ENCODE measurements at regions not wholly inside any gene's neighbourhood (a gene's known extent, or its start where the extent isn't known, plus 50 kb on each side); places are given as distances from the start of the nearest gene placed in this dataset.
A peak's percentile ranks its signal among the peaks of the same experiment; 100 is the strongest.
"Not testable (repeated sequence)": the region's sequence is repeated elsewhere in the genome, so short reads cannot be mapped to it uniquely, and the experiment has no call there.

GRCh38 chr5:83001796-83002381, 75.3 kb downstream of the TMEM167A start:
- no peak for DNase-seq

GRCh38 chr5:83000922-83001321, 76.3 kb downstream of the TMEM167A start:
- no peak for DNase-seq

- DNase-seq = no peak
These were observed 76.8 kb downstream of the TMEM167A start for GRCh38 chr5:83000428-83000827.

- DNase-seq = no peak
These were observed 83.8 kb downstream of the TMEM167A start for GRCh38 chr5:82993416-82993815.

GRCh38 chr5:82992646-82993045, 84.5 kb downstream of the TMEM167A start:
- no peak for DNase-seq

- peak; percentile 63 to 72 for DNase-seq
These were observed 85.4 kb downstream of the TMEM167A start for GRCh38 chr5:82991678-82992323.

- peak in 1 of 2 experiments; percentile 29 for DNase-seq
These were observed 86.1 kb downstream of the TMEM167A start for GRCh38 chr5:82991059-82991458.

GRCh38 chr5:82987188-82987587, 90.0 kb downstream of the TMEM167A start:
- no peak for DNase-seq

- no peak for DNase-seq
These were observed 90.8 kb downstream of the TMEM167A start for GRCh38 chr5:82986404-82986803.

GRCh38 chr5:82985763-82986162, 91.4 kb downstream of the TMEM167A start:
- DNase-seq = no peak

- no peak for DNase-seq
These were observed 92.1 kb downstream of the TMEM167A start for GRCh38 chr5:82984786-82985735.

GRCh38 chr5:82982846-82983245, 94.3 kb downstream of the TMEM167A start:
- DNase-seq = no peak

GRCh38 chr5:82976887-82977286, 100.3 kb downstream of the TMEM167A start:
- not testable (repeated sequence) for DNase-seq

GRCh38 chr5:82975812-82976211, 101.4 kb downstream of the TMEM167A start:
- DNase-seq = no peak

- DNase-seq = no peak
These were observed 101.8 kb downstream of the TMEM167A start for GRCh38 chr5:82975396-82975795.

GRCh38 chr5:82974346-82974745, 102.8 kb downstream of the TMEM167A start:
- DNase-seq = not testable (repeated sequence)

GRCh38 chr5:82971901-82972300, 105.3 kb downstream of the TMEM167A start:
- no peak for DNase-seq

- not testable (repeated sequence) for DNase-seq
These were observed 106.0 kb downstream of the TMEM167A start for GRCh38 chr5:82971034-82971806.

GRCh38 chr5:82969221-82969976, 107.8 kb downstream of the TMEM167A start:
- DNase-seq = not testable (repeated sequence)

- DNase-seq = no peak
These were observed 110.1 kb downstream of the TMEM167A start for GRCh38 chr5:82967072-82967471.

- DNase-seq = no peak
These were observed 117.7 kb downstream of the TMEM167A start for GRCh38 chr5:82959466-82959865.

GRCh38 chr5:82956600-82956999, 120.6 kb downstream of the TMEM167A start:
- no peak for DNase-seq

All from SHP77 (cell line).